ENCODE measurements at regions not wholly inside any gene's neighbourhood (a gene's known extent, or its start where the extent isn't known, plus 50 kb on each side); places are given as distances from the start of the nearest gene placed in this dataset.

DNA sequence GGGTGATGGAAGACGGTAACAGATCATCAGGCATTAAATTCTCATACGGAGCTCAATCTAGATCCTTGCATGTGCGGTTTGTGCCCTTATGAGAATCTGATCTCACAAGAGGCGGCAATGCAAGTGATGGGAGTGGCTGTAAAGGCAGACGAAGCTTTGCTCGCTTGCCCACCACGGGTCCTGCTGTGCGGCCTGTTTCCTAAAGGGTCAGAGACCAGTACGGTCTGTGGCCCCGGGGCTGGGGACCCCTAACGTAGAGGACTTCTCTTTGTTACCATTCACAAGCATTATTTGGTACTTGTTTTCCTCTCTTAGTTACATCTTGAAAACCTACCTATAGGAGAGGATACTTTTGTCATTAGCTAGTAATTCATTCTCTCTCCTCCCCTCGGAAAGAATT is 221.0 kb downstream of the ADAM29 start:
- TF ChIP-seq, protein P1, sequence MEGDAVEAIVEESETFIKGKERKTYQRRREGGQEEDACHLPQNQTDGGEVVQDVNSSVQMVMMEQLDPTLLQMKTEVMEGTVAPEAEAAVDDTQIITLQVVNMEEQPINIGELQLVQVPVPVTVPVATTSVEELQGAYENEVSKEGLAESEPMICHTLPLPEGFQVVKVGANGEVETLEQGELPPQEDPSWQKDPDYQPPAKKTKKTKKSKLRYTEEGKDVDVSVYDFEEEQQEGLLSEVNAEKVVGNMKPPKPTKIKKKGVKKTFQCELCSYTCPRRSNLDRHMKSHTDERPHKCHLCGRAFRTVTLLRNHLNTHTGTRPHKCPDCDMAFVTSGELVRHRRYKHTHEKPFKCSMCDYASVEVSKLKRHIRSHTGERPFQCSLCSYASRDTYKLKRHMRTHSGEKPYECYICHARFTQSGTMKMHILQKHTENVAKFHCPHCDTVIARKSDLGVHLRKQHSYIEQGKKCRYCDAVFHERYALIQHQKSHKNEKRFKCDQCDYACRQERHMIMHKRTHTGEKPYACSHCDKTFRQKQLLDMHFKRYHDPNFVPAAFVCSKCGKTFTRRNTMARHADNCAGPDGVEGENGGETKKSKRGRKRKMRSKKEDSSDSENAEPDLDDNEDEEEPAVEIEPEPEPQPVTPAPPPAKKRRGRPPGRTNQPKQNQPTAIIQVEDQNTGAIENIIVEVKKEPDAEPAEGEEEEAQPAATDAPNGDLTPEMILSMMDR (IDR thresholded peaks at IDR 0.05), result no peak
- TF ChIP-seq ZFX (IDR thresholded peaks at IDR 0.05; ENCODE audit: borderline replicate concordance), result no peak

Data from 22Rv1 (cell line).